Vagina (tissue), 2 donors: ENCODE measurements at regions not wholly inside any gene's neighbourhood (a gene's known extent, or its start where the extent isn't known, plus 50 kb on each side); places are given as distances from the start of the nearest gene placed in this dataset.
A peak's percentile ranks its signal among the peaks of the same experiment; 100 is the strongest.

Experiments
- POLR2A ChIP-seq, 2 donors: fragments of 450-650 bp; IDR thresholded peaks; one replicate each; pipeline ENCODE4 v1.6.1; 2017; ENCODE audit warnings: antibody characterized with exemption in 2 of 2, mild to moderate bottlenecking in 2 of 2, moderate library complexity in 2 of 2
- POLR2AphosphoS5 ChIP-seq, 2 donors: sonication (generic); formaldehyde crosslinking; IDR thresholded peaks; one replicate each; pipeline ENCODE4 v1.9.0; 2017; ENCODE audit warnings: antibody characterized with exemption in 2 of 2, mild to moderate bottlenecking in 2 of 2, low read depth in 1 of 2; ENCODE audit not compliant: insufficient read depth in 1 of 2

GRCh38 chr15:32536507-32537172, 56.6 kb upstream of the GOLGA8N start:
- TF ChIP-seq POLR2A (IDR thresholded peaks at IDR 0.05) (peak in 1 of 2 donors; percentile 52), POLR2AphosphoS5 (IDR thresholded peaks at IDR 0.05; ENCODE audit: insufficient read depth in 1 of 2, low read depth in 1 of 2) (peak in 1 of 2 donors; percentile 38)
